ENCODE measurements at regions not wholly inside any gene's neighbourhood (a gene's known extent, or its start where the extent isn't known, plus 50 kb on each side); places are given as distances from the start of the nearest gene placed in this dataset.

GRCh38 chr13:85383291-85383690 lies 415.9 kb downstream of the SLITRK6 start:
- H3K36me3 ChIP-seq: no peaks in the 10 kb centered on the region
- no peaks in the 10 kb centered on the region for H3K9me3 ChIP-seq
- intact Hi-C loops (cut with DNase I): no loop called here

GRCh38 chr13:85381082-85381481 lies 418.1 kb downstream of the SLITRK6 start:
- no peak overlapping the region for H3K9ac ChIP-seq (ENCODE audit: low read depth in 2 of 2, low read length in 2 of 2)
- no peak overlapping the region for H3K4me3 ChIP-seq
- no peaks in the 10 kb centered on the region for H3K9me3 ChIP-seq
- no peak overlapping the region for H3K27ac ChIP-seq
- no peaks in the 10 kb centered on the region for H3K27me3 ChIP-seq
- H3K36me3 ChIP-seq: no peaks in the 10 kb centered on the region
- no peaks in the 10 kb centered on the region for H3K4me1 ChIP-seq
- intact Hi-C loops (cut with DNase I): no loop called here
- no peak for DNase-seq
- no peak for TF ChIP-seq CTCF (IDR thresholded peaks at IDR 0.05)

More at GRCh38 chr13:85383291-85383690, 415.9 kb downstream of the SLITRK6 start:
- no peak for DNase-seq
- Histone ChIP-seq H3K9ac (ENCODE audit: low read depth in 2 of 2, low read length in 2 of 2) (no peak overlapping the region), H3K27ac (no peak overlapping the region), H3K4me1 (no peaks in the 10 kb centered on the region), H3K27me3 (no peaks in the 10 kb centered on the region), H3K4me3 (no peak overlapping the region)
- TF ChIP-seq CTCF (IDR thresholded peaks at IDR 0.05): no peak

- Histone ChIP-seq H3K9me3 (no peaks in the 10 kb centered on the region), H3K4me1 (no peaks in the 10 kb centered on the region), H3K27ac (no peak overlapping the region), H3K4me3 (no peak overlapping the region), H3K36me3 (no peaks in the 10 kb centered on the region), H3K27me3 (no peaks in the 10 kb centered on the region), H3K9ac (ENCODE audit: low read depth in 2 of 2, low read length in 2 of 2) (no peak overlapping the region)
- intact Hi-C loops (cut with DNase I): no loop called here
- DNase-seq: no peak
- TF ChIP-seq CTCF (IDR thresholded peaks at IDR 0.05): no peak
Observed at GRCh38 chr13:85379991-85380390, 419.2 kb downstream of the SLITRK6 start.

- H3K9ac ChIP-seq (ENCODE audit: low read depth in 2 of 2, low read length in 2 of 2): no peak overlapping the region
- intact Hi-C loops (cut with DNase I): no loop called here
- no peaks in the 10 kb centered on the region for H3K4me1 ChIP-seq
- H3K27me3 ChIP-seq: no peaks in the 10 kb centered on the region
- H3K4me3 ChIP-seq: no peak overlapping the region
- no peak for TF ChIP-seq CTCF (IDR thresholded peaks at IDR 0.05)
- H3K9me3 ChIP-seq: no peaks in the 10 kb centered on the region
- no peak for DNase-seq
- H3K36me3 ChIP-seq: no peaks in the 10 kb centered on the region
- no peak overlapping the region for H3K27ac ChIP-seq
Observed at GRCh38 chr13:85379433-85379832, 419.8 kb downstream of the SLITRK6 start.

- Histone ChIP-seq H3K4me1 (no peaks in the 10 kb centered on the region), H3K9me3 (no peaks in the 10 kb centered on the region), H3K9ac (ENCODE audit: low read depth in 2 of 2, low read length in 2 of 2) (no peak overlapping the region)
Observed at GRCh38 chr13:85377783-85378182, 421.4 kb downstream of the SLITRK6 start.

More at GRCh38 chr13:85377783-85378182, 421.4 kb downstream of the SLITRK6 start:
- H3K4me3 ChIP-seq: no peak overlapping the region
- no peak for DNase-seq
- intact Hi-C loops (cut with DNase I): no loop called here
- H3K27ac ChIP-seq: no peak overlapping the region
- TF ChIP-seq CTCF (IDR thresholded peaks at IDR 0.05): no peak
- H3K27me3 ChIP-seq: no peaks in the 10 kb centered on the region
- no peaks in the 10 kb centered on the region for H3K36me3 ChIP-seq
